Upper lobe of right lung (tissue), 1 donor: ENCODE measurements at regions not wholly inside any gene's neighbourhood (a gene's known extent, or its start where the extent isn't known, plus 50 kb on each side); places are given as distances from the start of the nearest gene placed in this dataset.

Source experiments
- ATAC-seq: fragments of 200-7000 bp; cut with Tn5 transposase; one replicate; pipeline ENCODE4 v1.9.1; 2020; ENCODE audit warnings: mild to moderate bottlenecking, moderate library complexity
- DNase-seq: peaks from one replicate; pipeline ENCODE4 v3.0.0-alpha.2; 2020
- H3K27ac ChIP-seq: fragments of 200-600 bp; one replicate; pipeline ENCODE4 v1.8.0; 2022
- H3K27me3 ChIP-seq: fragments of 200-600 bp; one replicate; pipeline ENCODE4 v1.8.0; 2022; ENCODE audit warnings: mild to moderate bottlenecking
- H3K36me3 ChIP-seq: fragments of 200-600 bp; one replicate; pipeline ENCODE4 v1.8.0; 2022
- H3K4me1 ChIP-seq: fragments of 200-600 bp; one replicate; pipeline ENCODE4 v1.8.0; 2022
- H3K4me3 ChIP-seq: fragments of 200-600 bp; one replicate; pipeline ENCODE4 v1.8.0; 2022; ENCODE audit warnings: mild to moderate bottlenecking
- H3K9me3 ChIP-seq: fragments of 200-600 bp; one replicate; pipeline ENCODE4 v1.8.0; 2022
- CTCF ChIP-seq: fragments of 200-600 bp; IDR thresholded peaks from one replicate; pipeline ENCODE4 v1.8.0; 2022; ENCODE audit warnings: antibody characterized with exemption
- intact Hi-C: fragments of 100-400 bp; cut with DNase I; formaldehyde crosslinking; loops from one replicate; pipeline ENCODE4 v1.11.0; 2022
- donor health status: DM: no; HTN: yes; CAD: no; lungs with severe emphysema.

GRCh38 chr3:115488409-115488808 is 134.9 kb upstream of the GAP43 start:
- Histone ChIP-seq H3K9me3 (no peaks in the 10 kb centered on the region), H3K27me3 (no peaks in the 10 kb centered on the region), H3K4me1 (no peaks in the 10 kb centered on the region), H3K36me3 (no peaks in the 10 kb centered on the region), H3K4me3 (no peak overlapping the region), H3K27ac (no peak overlapping the region)
- intact Hi-C loops = no loop called here
- DNase-seq = no peak
- no peak for TF ChIP-seq CTCF
- ATAC-seq = no peak

- no peak overlapping the region for H3K4me3 ChIP-seq
- DNase-seq (no peak), ATAC-seq (no peak)
- H3K36me3 ChIP-seq = no peaks in the 10 kb centered on the region
- no peak for TF ChIP-seq CTCF
- no peaks in the 10 kb centered on the region for H3K4me1 ChIP-seq
- no peaks in the 10 kb centered on the region for H3K9me3 ChIP-seq
- H3K27ac ChIP-seq = no peak overlapping the region
- intact Hi-C loops = no loop called here
- H3K27me3 ChIP-seq = no peaks in the 10 kb centered on the region
Measured at GRCh38 chr3:115494826-115495225, 128.5 kb upstream of the GAP43 start.

- H3K9me3 ChIP-seq = no peaks in the 10 kb centered on the region
- H3K27me3 ChIP-seq = no peaks in the 10 kb centered on the region
- DNase-seq = no peak
- intact Hi-C loops = no loop called here
- no peak for TF ChIP-seq CTCF
- no peaks in the 10 kb centered on the region for H3K4me1 ChIP-seq
- H3K36me3 ChIP-seq = no peaks in the 10 kb centered on the region
- no peak overlapping the region for H3K27ac ChIP-seq
- H3K4me3 ChIP-seq = no peak overlapping the region
- ATAC-seq = no peak
Measured at GRCh38 chr3:115498421-115498820, 124.9 kb upstream of the GAP43 start.

GRCh38 chr3:115498898-115499297 is 124.4 kb upstream of the GAP43 start:
- TF ChIP-seq CTCF = no peak
- H3K27me3 ChIP-seq = no peaks in the 10 kb centered on the region
- DNase-seq = no peak
- no peaks in the 10 kb centered on the region for H3K9me3 ChIP-seq
- H3K36me3 ChIP-seq = no peaks in the 10 kb centered on the region
- H3K27ac ChIP-seq = no peak overlapping the region
- no peak overlapping the region for H3K4me3 ChIP-seq
- ATAC-seq = no peak
- H3K4me1 ChIP-seq = no peaks in the 10 kb centered on the region
- intact Hi-C loops = no loop called here

- Histone ChIP-seq H3K27me3 (no peaks in the 10 kb centered on the region), H3K4me1 (no peaks in the 10 kb centered on the region), H3K27ac (no peak overlapping the region), H3K36me3 (no peaks in the 10 kb centered on the region), H3K9me3 (no peaks in the 10 kb centered on the region), H3K4me3 (no peak overlapping the region)
- ATAC-seq (no peak), DNase-seq (no peak)
- intact Hi-C loops = no loop called here
- TF ChIP-seq CTCF = no peak
Measured at GRCh38 chr3:115499666-115500065, 123.6 kb upstream of the GAP43 start.

GRCh38 chr3:115500795-115501194 is 122.5 kb upstream of the GAP43 start:
- H3K4me3 ChIP-seq = no peak overlapping the region
- no peaks in the 10 kb centered on the region for H3K27me3 ChIP-seq
- no peaks in the 10 kb centered on the region for H3K9me3 ChIP-seq
- H3K36me3 ChIP-seq = no peaks in the 10 kb centered on the region
- H3K27ac ChIP-seq = no peak overlapping the region
- no peaks in the 10 kb centered on the region for H3K4me1 ChIP-seq
- ATAC-seq (no peak), DNase-seq (no peak)
- no peak for TF ChIP-seq CTCF
- intact Hi-C loops = no loop called here
